ENCODE measurements at regions not wholly inside any gene's neighbourhood (a gene's known extent, or its start where the extent isn't known, plus 50 kb on each side); places are given as distances from the start of the nearest gene placed in this dataset.
A peak's percentile ranks its signal among the peaks of the same experiment; 100 is the strongest.

DNA sequence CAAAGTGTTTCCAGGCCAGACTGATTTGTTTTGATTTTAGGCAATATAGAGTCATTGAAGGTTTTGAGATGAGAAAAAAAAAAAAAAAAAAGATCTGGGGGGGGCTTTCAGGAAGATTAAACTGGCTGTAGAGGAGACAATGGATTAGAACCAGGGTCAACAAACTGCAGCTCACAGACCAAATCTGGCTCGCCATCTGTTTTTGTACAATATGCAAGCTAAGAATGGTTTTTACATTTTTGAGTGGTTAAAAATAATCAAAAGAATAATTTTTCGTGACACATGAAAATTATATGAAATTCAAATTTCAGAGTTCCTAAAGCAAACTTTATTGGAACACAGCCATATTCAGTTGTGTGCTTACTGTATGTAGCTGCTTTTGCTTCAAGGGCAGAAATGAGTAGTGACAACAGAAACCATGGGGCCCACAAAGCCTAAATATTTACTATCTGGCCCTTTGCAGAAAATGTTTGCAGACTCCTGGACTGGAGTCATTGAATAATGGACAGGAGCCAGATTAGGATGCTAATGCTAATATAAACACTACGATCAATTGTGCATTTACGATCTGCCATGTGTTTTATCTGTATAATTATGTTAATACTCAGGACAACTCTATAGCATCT, 375.7 kb upstream of the DAB1 start:
- no peak for TF ChIP-seq FOXP2 (optimal IDR thresholded peaks at IDR 0.05; ENCODE audit: borderline replicate concordance, extremely low read depth, extremely low read length, insufficient read depth)
- TF ChIP-seq TAF1 (IDR thresholded peaks at IDR 0.05; ENCODE audit: borderline replicate concordance, insufficient read depth, low read length): no peak
- no peak for TF ChIP-seq POLR2AphosphoS5 (IDR thresholded peaks at IDR 0.05; ENCODE audit: low read depth, low read length)
- TF ChIP-seq SIN3A (IDR thresholded peaks at IDR 0.05; ENCODE audit: borderline replicate concordance, insufficient read depth, low read length): no peak
- TF ChIP-seq, protein P1, sequence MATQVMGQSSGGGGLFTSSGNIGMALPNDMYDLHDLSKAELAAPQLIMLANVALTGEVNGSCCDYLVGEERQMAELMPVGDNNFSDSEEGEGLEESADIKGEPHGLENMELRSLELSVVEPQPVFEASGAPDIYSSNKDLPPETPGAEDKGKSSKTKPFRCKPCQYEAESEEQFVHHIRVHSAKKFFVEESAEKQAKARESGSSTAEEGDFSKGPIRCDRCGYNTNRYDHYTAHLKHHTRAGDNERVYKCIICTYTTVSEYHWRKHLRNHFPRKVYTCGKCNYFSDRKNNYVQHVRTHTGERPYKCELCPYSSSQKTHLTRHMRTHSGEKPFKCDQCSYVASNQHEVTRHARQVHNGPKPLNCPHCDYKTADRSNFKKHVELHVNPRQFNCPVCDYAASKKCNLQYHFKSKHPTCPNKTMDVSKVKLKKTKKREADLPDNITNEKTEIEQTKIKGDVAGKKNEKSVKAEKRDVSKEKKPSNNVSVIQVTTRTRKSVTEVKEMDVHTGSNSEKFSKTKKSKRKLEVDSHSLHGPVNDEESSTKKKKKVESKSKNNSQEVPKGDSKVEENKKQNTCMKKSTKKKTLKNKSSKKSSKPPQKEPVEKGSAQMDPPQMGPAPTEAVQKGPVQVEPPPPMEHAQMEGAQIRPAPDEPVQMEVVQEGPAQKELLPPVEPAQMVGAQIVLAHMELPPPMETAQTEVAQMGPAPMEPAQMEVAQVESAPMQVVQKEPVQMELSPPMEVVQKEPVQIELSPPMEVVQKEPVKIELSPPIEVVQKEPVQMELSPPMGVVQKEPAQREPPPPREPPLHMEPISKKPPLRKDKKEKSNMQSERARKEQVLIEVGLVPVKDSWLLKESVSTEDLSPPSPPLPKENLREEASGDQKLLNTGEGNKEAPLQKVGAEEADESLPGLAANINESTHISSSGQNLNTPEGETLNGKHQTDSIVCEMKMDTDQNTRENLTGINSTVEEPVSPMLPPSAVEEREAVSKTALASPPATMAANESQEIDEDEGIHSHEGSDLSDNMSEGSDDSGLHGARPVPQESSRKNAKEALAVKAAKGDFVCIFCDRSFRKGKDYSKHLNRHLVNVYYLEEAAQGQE (IDR thresholded peaks at IDR 0.05; ENCODE audit: insufficient read depth in 1 of 2, low read depth in 2 of 2, low read length in 2 of 2): no peak

DNA sequence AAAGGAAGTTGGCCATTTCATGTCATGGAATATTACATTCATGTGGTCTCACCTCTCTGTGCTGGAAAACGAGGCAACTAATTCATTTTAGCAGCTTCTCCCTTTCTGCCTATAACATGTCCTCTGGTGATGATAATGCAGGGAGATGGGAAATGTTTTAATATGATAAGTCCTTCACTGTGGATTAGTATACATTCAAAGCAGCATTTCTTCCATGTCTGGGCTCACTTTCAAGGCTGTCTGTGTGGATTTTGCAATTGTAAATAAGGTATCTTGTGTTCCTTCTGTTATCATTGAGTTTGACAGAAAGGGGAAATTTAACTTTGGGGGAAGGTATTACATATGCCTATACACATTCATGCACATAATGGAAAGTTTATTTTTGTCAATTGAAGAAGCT, 374.7 kb upstream of the DAB1 start:
- TF ChIP-seq TAF1 (IDR thresholded peaks at IDR 0.05; ENCODE audit: borderline replicate concordance, insufficient read depth, low read length) (no peak), SIN3A (IDR thresholded peaks at IDR 0.05; ENCODE audit: borderline replicate concordance, insufficient read depth, low read length) (no peak)

DNA sequence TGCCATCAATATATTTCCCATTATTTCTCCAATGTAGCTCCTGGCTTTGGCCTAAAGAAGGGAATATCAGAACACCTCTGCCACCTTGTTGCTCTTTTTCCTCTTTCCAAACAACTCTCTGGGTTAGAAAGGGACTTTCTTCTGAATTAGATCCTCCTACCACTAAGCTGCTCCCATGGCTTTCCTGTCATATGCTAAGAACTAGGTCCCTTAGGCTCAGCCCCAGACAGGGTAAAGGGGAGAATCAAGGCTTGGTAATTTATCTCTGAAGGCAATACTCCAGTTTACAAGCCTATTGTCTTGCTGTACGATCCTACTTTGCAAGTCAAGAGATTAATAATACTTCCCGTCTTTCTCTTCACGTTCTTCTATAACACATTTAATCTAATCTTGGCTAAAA, 373.2 kb upstream of the DAB1 start:
- TF ChIP-seq, protein P1 (IDR thresholded peaks at IDR 0.05; ENCODE audit: insufficient read depth in 1 of 2, low read depth in 2 of 2, low read length in 2 of 2): no peak
- TF ChIP-seq TAF1 (IDR thresholded peaks at IDR 0.05; ENCODE audit: borderline replicate concordance, insufficient read depth, low read length): no peak
- TF ChIP-seq FOXP2 (optimal IDR thresholded peaks at IDR 0.05; ENCODE audit: borderline replicate concordance, extremely low read depth, extremely low read length, insufficient read depth): no peak
- TF ChIP-seq POLR2AphosphoS5 (IDR thresholded peaks at IDR 0.05; ENCODE audit: low read depth, low read length): no peak
- TF ChIP-seq SIN3A (IDR thresholded peaks at IDR 0.05; ENCODE audit: borderline replicate concordance, insufficient read depth, low read length): no peak

DNA sequence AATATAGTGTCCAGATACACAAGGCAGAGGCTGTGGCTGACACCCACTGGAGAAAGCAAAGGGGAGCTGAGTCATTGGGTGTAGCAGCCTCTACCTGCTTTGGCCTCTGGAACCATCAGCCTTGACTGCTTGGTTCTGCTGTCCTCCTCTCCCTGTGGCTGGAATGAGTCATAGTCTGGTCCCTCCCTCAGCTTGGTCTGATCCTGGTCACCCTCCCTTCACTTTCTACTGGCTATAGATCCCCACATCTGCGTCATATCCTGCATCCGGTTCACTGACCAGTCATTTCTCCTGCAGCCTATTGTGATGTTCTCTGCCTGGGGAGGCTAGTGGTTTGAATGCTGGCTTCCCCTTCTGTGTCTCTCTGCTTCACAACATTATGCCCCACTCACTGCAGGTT, 372.8 kb upstream of the DAB1 start:
- TF ChIP-seq TAF1 (IDR thresholded peaks at IDR 0.05; ENCODE audit: borderline replicate concordance, insufficient read depth, low read length) (peak; percentile 69; the same call in 1 of the 2 replicates), POLR2AphosphoS5 (IDR thresholded peaks at IDR 0.05; ENCODE audit: low read depth, low read length) (no peak; the same call in 1 of the 2 replicates)

DNA sequence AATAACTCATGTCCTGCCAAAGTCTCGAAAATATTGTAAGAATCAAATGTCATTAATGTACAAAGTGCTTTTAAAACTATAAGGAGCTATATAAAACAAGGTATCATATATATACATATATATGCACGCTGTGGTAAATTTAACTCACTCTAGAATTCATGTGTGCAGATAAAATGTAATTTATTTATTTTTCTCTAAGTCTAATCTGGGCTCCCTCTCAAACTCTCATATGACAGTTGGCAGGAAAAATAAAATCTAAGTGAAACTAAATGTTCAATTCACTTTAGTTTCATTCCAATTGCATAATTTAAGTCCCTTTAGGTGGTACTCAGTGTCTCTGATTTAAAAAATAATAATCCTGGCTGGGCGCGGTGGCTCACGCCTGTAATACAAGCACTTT, 372.0 kb upstream of the DAB1 start:
- TF ChIP-seq FOXP2 (optimal IDR thresholded peaks at IDR 0.05; ENCODE audit: borderline replicate concordance, extremely low read depth, extremely low read length, insufficient read depth) (no peak), TAF1 (IDR thresholded peaks at IDR 0.05; ENCODE audit: borderline replicate concordance, insufficient read depth, low read length) (no peak), SIN3A (IDR thresholded peaks at IDR 0.05; ENCODE audit: borderline replicate concordance, insufficient read depth, low read length) (no peak), POLR2AphosphoS5 (IDR thresholded peaks at IDR 0.05; ENCODE audit: low read depth, low read length) (no peak)
- TF ChIP-seq, protein P1 (IDR thresholded peaks at IDR 0.05; ENCODE audit: insufficient read depth in 1 of 2, low read depth in 2 of 2, low read length in 2 of 2): no peak

DNA sequence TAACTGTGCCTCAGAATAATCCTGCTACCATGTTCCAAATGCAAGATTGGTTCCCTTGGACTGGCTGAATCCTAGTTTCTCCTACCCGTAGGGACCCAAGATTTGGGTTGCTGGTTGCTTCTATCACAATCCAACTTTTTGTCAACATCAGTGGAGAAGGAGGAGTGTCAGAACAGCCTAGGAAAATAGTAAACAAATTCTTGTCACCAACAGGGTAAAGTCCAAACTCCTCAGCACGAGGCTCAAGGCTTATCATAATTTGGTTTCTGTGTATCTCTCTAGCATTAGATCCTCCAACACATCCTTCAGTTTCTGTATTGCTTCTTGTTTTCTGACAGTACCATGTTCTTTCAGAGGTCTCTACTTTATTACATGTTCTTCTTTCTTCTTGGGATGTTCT, 370.2 kb upstream of the DAB1 start:
- TF ChIP-seq, protein P1 (IDR thresholded peaks at IDR 0.05; ENCODE audit: insufficient read depth in 1 of 2, low read depth in 2 of 2, low read length in 2 of 2): no peak
- TF ChIP-seq FOXP2 (optimal IDR thresholded peaks at IDR 0.05; ENCODE audit: borderline replicate concordance, extremely low read depth, extremely low read length, insufficient read depth): no peak
- TF ChIP-seq POLR2AphosphoS5 (IDR thresholded peaks at IDR 0.05; ENCODE audit: low read depth, low read length): no peak
- TF ChIP-seq SIN3A (IDR thresholded peaks at IDR 0.05; ENCODE audit: borderline replicate concordance, insufficient read depth, low read length): no peak
